C4-2B (cell line): ENCODE measurements at regions not wholly inside any gene's neighbourhood (a gene's known extent, or its start where the extent isn't known, plus 50 kb on each side); places are given as distances from the start of the nearest gene placed in this dataset.

Experiments
- H3K27ac ChIP-seq: fragments of 450-650 bp; 2 replicates; pipeline ENCODE4 v1.5.1; 2017
- CTCF ChIP-seq: fragments of 450-650 bp; conservative IDR thresholded peaks from 2 replicates; pipeline ENCODE4 v1.5.1; 2017; ENCODE audit warnings: mild to moderate bottlenecking
- ZFX ChIP-seq: fragments of 450-650 bp; IDR thresholded peaks from 2 replicates; pipeline ENCODE4 v1.6.1; 2017

GRCh38 chr22:49503321-49503720 is 324.4 kb downstream of the BRD1 start:
- TF ChIP-seq ZFX (no peak), CTCF (no peak)
- H3K27ac ChIP-seq = no peak overlapping the region

DNA sequence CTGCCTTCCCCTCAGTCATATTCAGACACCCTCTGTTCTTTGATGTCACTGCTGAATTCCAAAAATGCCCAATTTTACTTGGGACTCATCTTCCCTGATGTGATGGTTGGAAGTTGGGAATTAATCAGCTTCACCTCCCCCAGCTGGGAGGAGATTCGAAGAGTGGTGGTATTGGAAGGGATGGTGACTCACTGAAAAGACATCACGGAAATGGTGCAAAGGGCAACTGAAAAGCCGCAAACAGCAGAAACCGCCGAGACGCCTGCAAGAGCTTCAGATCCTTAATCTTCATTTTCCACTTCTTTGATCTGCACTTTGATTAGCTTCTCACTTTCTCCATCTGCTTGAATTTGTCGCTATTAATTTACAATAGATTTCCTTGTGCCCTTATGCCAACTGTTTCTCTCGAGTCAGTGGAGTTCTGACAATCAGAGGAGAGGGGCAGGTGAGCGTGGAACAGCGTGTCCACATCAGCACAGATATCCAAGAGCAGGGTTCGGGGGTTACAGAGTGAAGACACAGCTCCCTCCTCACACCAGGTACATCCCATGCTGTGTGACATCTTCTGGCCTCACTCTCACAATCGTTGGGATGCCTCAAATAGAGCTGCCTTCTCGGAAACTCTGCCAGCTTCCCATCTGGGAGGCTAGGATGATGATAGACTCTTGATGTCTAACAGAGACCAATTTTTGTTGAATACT is 325.4 kb downstream of the BRD1 start:
- H3K27ac ChIP-seq = no peak overlapping the region

GRCh38 chr22:49500942-49501395 is 326.7 kb downstream of the BRD1 start:
- TF ChIP-seq ZFX = no peak
- TF ChIP-seq CTCF = no peak
- H3K27ac ChIP-seq = no peak overlapping the region

More for the DNA sequence above, 325.4 kb downstream of the BRD1 start:
- TF ChIP-seq CTCF (no peak), ZFX (no peak)

DNA sequence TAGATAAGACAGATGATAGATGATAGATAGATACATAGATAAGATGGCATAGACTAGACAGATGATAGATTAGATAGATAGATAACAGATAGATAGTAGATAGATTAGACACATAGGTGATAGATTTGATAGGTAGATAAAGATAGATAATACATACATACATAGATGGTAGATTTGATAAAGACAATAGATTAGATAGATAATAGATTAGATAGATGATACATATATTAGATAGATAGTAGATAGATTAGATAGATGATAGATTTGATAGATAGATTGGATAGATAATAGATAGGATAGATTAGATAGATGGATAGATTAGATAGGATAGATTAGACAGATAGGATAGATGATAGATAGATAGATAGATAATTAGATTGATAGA is 327.6 kb downstream of the BRD1 start:
- TF ChIP-seq ZFX (no peak), CTCF (no peak)
- H3K27ac ChIP-seq = no peak overlapping the region

GRCh38 chr22:49499433-49500075 is 328.1 kb downstream of the BRD1 start:
- H3K27ac ChIP-seq = no peak overlapping the region
- no peak for TF ChIP-seq CTCF
- no peak for TF ChIP-seq ZFX

GRCh38 chr22:49497266-49497665 is 330.4 kb downstream of the BRD1 start:
- TF ChIP-seq ZFX (no peak), CTCF (no peak)
- no peak overlapping the region for H3K27ac ChIP-seq

GRCh38 chr22:49494555-49494954 is 333.1 kb downstream of the BRD1 start:
- no peak overlapping the region for H3K27ac ChIP-seq
- no peak for TF ChIP-seq CTCF
- TF ChIP-seq ZFX = no peak
